ENCODE measurements at regions not wholly inside any gene's neighbourhood (a gene's known extent, or its start where the extent isn't known, plus 50 kb on each side); places are given as distances from the start of the nearest gene placed in this dataset.
"Not testable (repeated sequence)": the region's sequence is repeated elsewhere in the genome, so short reads cannot be mapped to it uniquely, and the experiment has no call there.

- DNase-seq = no peak
These were observed 172.1 kb upstream of the SLC7A11 start for GRCh38 chr4:138414202-138414601.

GRCh38 chr4:138413273-138413672, 171.1 kb upstream of the SLC7A11 start:
- DNase-seq = no peak

GRCh38 chr4:138412847-138413246, 170.7 kb upstream of the SLC7A11 start:
- no peak for DNase-seq

- DNase-seq = no peak
These were observed 168.1 kb upstream of the SLC7A11 start for GRCh38 chr4:138410266-138410665.

- no peak for DNase-seq
These were observed 167.5 kb upstream of the SLC7A11 start for GRCh38 chr4:138409670-138410069.

- DNase-seq = no peak
These were observed 166.6 kb upstream of the SLC7A11 start for GRCh38 chr4:138408758-138409157.

GRCh38 chr4:138407329-138407728, 165.2 kb upstream of the SLC7A11 start:
- no peak for DNase-seq

GRCh38 chr4:138406876-138407275, 164.7 kb upstream of the SLC7A11 start:
- DNase-seq = no peak

GRCh38 chr4:138405934-138406567, 163.9 kb upstream of the SLC7A11 start:
- DNase-seq = no peak

- DNase-seq = no peak
These were observed 163.3 kb upstream of the SLC7A11 start for GRCh38 chr4:138405466-138405891.

- no peak for DNase-seq
These were observed 162.7 kb upstream of the SLC7A11 start for GRCh38 chr4:138404801-138405200.

GRCh38 chr4:138404251-138404650, 162.1 kb upstream of the SLC7A11 start:
- DNase-seq = no peak

- DNase-seq = no peak
These were observed 159.2 kb upstream of the SLC7A11 start for GRCh38 chr4:138401334-138401733.

- no peak for DNase-seq
These were observed 158.4 kb upstream of the SLC7A11 start for GRCh38 chr4:138400543-138400942.

GRCh38 chr4:138400066-138400465, 157.9 kb upstream of the SLC7A11 start:
- DNase-seq = no peak

GRCh38 chr4:138399081-138399480, 156.9 kb upstream of the SLC7A11 start:
- DNase-seq = no peak

GRCh38 chr4:138398322-138398721, 156.2 kb upstream of the SLC7A11 start:
- DNase-seq = no peak

GRCh38 chr4:138393886-138394610, 151.9 kb upstream of the SLC7A11 start:
- no peak for DNase-seq

GRCh38 chr4:138392751-138393308, 150.7 kb upstream of the SLC7A11 start:
- DNase-seq = no peak

GRCh38 chr4:138389976-138390685, 148.0 kb upstream of the SLC7A11 start:
- DNase-seq = no peak

- DNase-seq = no peak
These were observed 132.8 kb upstream of the SLC7A11 start for GRCh38 chr4:138374947-138375346.

- no peak for DNase-seq
These were observed 125.8 kb upstream of the SLC7A11 start for GRCh38 chr4:138367942-138368341.

- not testable (repeated sequence) for DNase-seq
These were observed 110.3 kb upstream of the SLC7A11 start for GRCh38 chr4:138352446-138352845.

- DNase-seq = no peak
These were observed 105.9 kb upstream of the SLC7A11 start for GRCh38 chr4:138348055-138348454.

Data from NCI-H1694 treated with DMSO at 0.1 percent for 48 hours (cell line).